Sigmoid colon (tissue), 4 donors: ENCODE measurements at regions not wholly inside any gene's neighbourhood (a gene's known extent, or its start where the extent isn't known, plus 50 kb on each side); places are given as distances from the start of the nearest gene placed in this dataset.

Source experiments
- CTCF ChIP-seq, 4 experiments: fragments of 450-650 bp in 3 of 4; fragments of 200-600 bp in 1 of 4; IDR thresholded peaks; one replicate each; pipeline ENCODE4 v1.5.1; 2016 to 2019; ENCODE audit warnings: antibody characterized with exemption in 4 of 4, mild to moderate bottlenecking in 3 of 4, moderate library complexity in 2 of 4
- EP300 ChIP-seq, 4 donors: sonication (generic); formaldehyde crosslinking; IDR thresholded peaks; one replicate each; pipeline ENCODE4 v1.6.1; 2017; ENCODE audit warnings: antibody characterized with exemption in 4 of 4
- POLR2A ChIP-seq, 2 donors: fragments of 450-650 bp; IDR thresholded peaks; one replicate each; pipeline ENCODE4 v1.6.1; 2016; ENCODE audit warnings: antibody characterized with exemption in 2 of 2, mild to moderate bottlenecking in 2 of 2, moderate library complexity in 2 of 2

DNA sequence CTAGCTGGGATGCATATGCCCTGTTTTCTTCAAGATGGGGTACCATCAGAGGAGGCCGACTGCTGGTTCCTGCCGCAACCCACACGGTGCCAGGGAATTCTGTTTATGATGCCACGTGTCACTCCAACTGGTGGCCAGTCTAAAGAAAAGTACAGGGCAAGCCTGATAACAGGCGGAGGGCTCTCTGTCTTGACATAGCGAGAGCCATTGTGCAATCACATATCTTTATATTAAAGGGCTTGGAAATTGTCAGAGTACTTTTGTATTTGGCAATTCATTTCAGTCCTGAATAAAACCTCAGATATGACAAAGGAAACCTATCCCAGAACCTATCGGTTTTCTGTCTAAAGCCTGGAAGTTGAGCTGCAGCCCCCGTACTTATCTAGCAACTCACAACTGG, 768.4 kb downstream of the TDRD15 start:
- TF ChIP-seq CTCF (IDR thresholded peaks at IDR 0.05) (no peak), POLR2A (IDR thresholded peaks at IDR 0.05) (no peak), EP300 (IDR thresholded peaks at IDR 0.05) (no peak)
